HepG2 (cell line): ENCODE measurements at regions not wholly inside any gene's neighbourhood (a gene's known extent, or its start where the extent isn't known, plus 50 kb on each side); places are given as distances from the start of the nearest gene placed in this dataset.

Experiments
- ATAC-seq: fragments of 200-7000 bp; cut with Tn5 transposase; 3 replicates; pipeline ENCODE4 v1.9.1; 2020; ENCODE audit warnings: mild to moderate bottlenecking, moderate library complexity
- BruUV-seq: library from RNA; stranded (reverse); fragments of 400-500 nt; replicated peaks from 2 replicates; lab custom pipeline; 2021; lab: Mats Ljungman, UMichigan
- CTCF ChIA-PET: fragments of 300-600 bp; formaldehyde crosslinking; extraction: SDS; loops from one replicate; lab custom pipeline; 2021; ENCODE audit warnings: low total read pairs, inconsistent platforms, low intra/inter-chr PET ratio; lab: Yijun Ruan, JAX
- POLR2A ChIA-PET: fragments of 350-600 bp; sonication (Branson Sonifier 250); formaldehyde crosslinking; loops from one replicate; lab custom pipeline; 2020; ENCODE audit warnings: antibody characterized with exemption, inconsistent platforms; lab: Yijun Ruan, JAX
- DNase-seq: peaks from one replicate; pipeline ENCODE4 v3.0.0-alpha.2; 2015; ENCODE audit warnings: low spot score
- FAIRE-seq: peaks from 3 replicates; lab custom pipeline; 2011; peaks lifted over from hg19 to GRCh38; lab: Jason Lieb, UNC
- H2AFZ ChIP-seq: one replicate; pipeline ENCODE4 v1.6.1; 2011; ENCODE audit warnings: low read length, inconsistent platforms
- H3K27ac ChIP-seq: fragments of 300-600 bp; 3 replicates; pipeline ENCODE4 v1.8.0; 2011; ENCODE audit warnings: mixed run types, mild to moderate bottlenecking, mixed read lengths, low read length, inconsistent platforms; ENCODE audit not compliant: insufficient read depth; ENCODE audit errors: extremely low read length
- H3K27me3 ChIP-seq, 2 experiments: fragments of 200-600 bp in 1 of 2; 2 replicates in 1 of 2; 3 replicates in 1 of 2; pipeline versions ENCODE4 v1.6.0 to v1.8.0; 2011; ENCODE audit warnings: low read length in 2 of 2, mild to moderate bottlenecking in 2 of 2, moderate library complexity in 2 of 2, inconsistent platforms in 1 of 2; ENCODE audit not compliant: insufficient read depth in 2 of 2, control insufficient read depth in 1 of 2
- H3K36me3 ChIP-seq, 2 experiments: fragments of 200-600 bp in 1 of 2; replicated peaks in 1 of 2; 2 replicates in 1 of 2; 3 replicates in 1 of 2; pipeline versions ENCODE4 v1.5.1 to v1.8.0; 2011; ENCODE audit warnings: low read length in 2 of 2, inconsistent platforms in 1 of 2; ENCODE audit not compliant: insufficient read depth in 2 of 2, control insufficient read depth in 1 of 2
- H3K4me1 ChIP-seq: 2 replicates; pipeline ENCODE4 v1.5.1; 2012; ENCODE audit warnings: low read length, inconsistent platforms; ENCODE audit not compliant: insufficient read depth
- H3K4me2 ChIP-seq: 2 replicates; pipeline ENCODE4 v1.6.0; 2011; ENCODE audit warnings: low read depth, low read length, inconsistent platforms
- H3K4me3 ChIP-seq, 3 experiments: fragments of 200-600 bp in 1 of 3; sonication (generic), shearing (Covaris generic) in 1 of 3; replicated peaks in 1 of 3; 2 replicates each; pipeline ENCODE4 v1.5.1; 2011 to 2016; ENCODE audit warnings: low read length in 3 of 3, inconsistent platforms in 2 of 3, low read depth in 2 of 3, mild to moderate bottlenecking in 2 of 3, control low read depth in 1 of 3, mixed read lengths in 1 of 3; ENCODE audit not compliant: insufficient read depth in 1 of 3
- H3K79me2 ChIP-seq: one replicate; pipeline ENCODE4 v1.6.1; 2011; ENCODE audit warnings: low read length, inconsistent platforms; ENCODE audit not compliant: insufficient read depth
- H3K9ac ChIP-seq: 2 replicates; pipeline ENCODE4 v1.6.0; 2011; ENCODE audit warnings: mild to moderate bottlenecking, low read depth, low read length, inconsistent platforms; ENCODE audit not compliant: insufficient read depth
- H3K9me3 ChIP-seq: 2 replicates; pipeline ENCODE4 v1.5.1; 2012; ENCODE audit warnings: mild to moderate bottlenecking, low read length
- H4K20me1 ChIP-seq: 2 replicates; pipeline ENCODE4 v1.6.0; 2011; ENCODE audit warnings: inconsistent platforms, mild to moderate bottlenecking, low read length, moderate library complexity; ENCODE audit not compliant: insufficient read depth
- CHD4 ChIP-seq: fragments of 200-600 bp; sonication (generic); IDR thresholded peaks from 2 replicates; pipeline ENCODE4 v1.7.0; 2017; ENCODE audit warnings: mild to moderate bottlenecking, low read length, borderline replicate concordance
- HDAC6 ChIP-seq: fragments of 200-600 bp; sonication (generic); IDR thresholded peaks from 2 replicates; pipeline ENCODE4 v1.7.0; 2017; ENCODE audit warnings: mild to moderate bottlenecking, antibody characterized with exemption, low read length, low read depth
- MTA1 ChIP-seq: sonication (generic); formaldehyde crosslinking; IDR thresholded peaks from 2 replicates; pipeline ENCODE4 v1.4.0; 2020; ENCODE audit warnings: missing genetic modification reagents, mild to moderate bottlenecking, borderline replicate concordance
- NFE2L2 ChIP-seq: fragments of 150-350 bp; IDR thresholded peaks from 2 replicates; pipeline ENCODE4 v1.6.1; 2014; ENCODE audit warnings: low read length
- SALL1 ChIP-seq: sonication (generic); formaldehyde crosslinking; IDR thresholded peaks from 2 replicates; pipeline ENCODE4 v1.8.0; 2022; ENCODE audit warnings: mild to moderate bottlenecking, missing genetic modification reagents
- SMARCE1 ChIP-seq: fragments of 450-650 bp; IDR thresholded peaks from 2 replicates; pipeline ENCODE4 v1.6.1; 2017; ENCODE audit warnings: borderline replicate concordance
- ZNF460 ChIP-seq: sonication (generic); formaldehyde crosslinking; IDR thresholded peaks from 2 replicates; pipeline ENCODE4 v1.5.1; 2020; ENCODE audit warnings: missing genetic modification reagents, mild to moderate bottlenecking, borderline replicate concordance
- ZNF484 ChIP-seq: sonication (generic); formaldehyde crosslinking; IDR thresholded peaks from 2 replicates; pipeline ENCODE4 v1.5.1; 2020; ENCODE audit warnings: mild to moderate bottlenecking, low read depth, missing genetic modification reagents, borderline replicate concordance
- ZNF768 ChIP-seq: sonication (generic); formaldehyde crosslinking; IDR thresholded peaks from 2 replicates; pipeline ENCODE4 v1.4.0; 2020; ENCODE audit warnings: missing genetic modification reagents
- ZNF816 ChIP-seq: sonication (generic); formaldehyde crosslinking; IDR thresholded peaks from 2 replicates; pipeline ENCODE4 v1.8.0; 2022; ENCODE audit warnings: missing genetic modification reagents, mild to moderate bottlenecking, borderline replicate concordance
- WGBS: methylation state at CpG from one replicate; pipeline ENCODE4 v1.1.6; 2017; ENCODE audit warnings: low lambda C conversion rate; 5-methylcytosine and 5-hydroxymethylcytosine counted together
- in situ Hi-C: cut with HindIII; loops from 2 replicates; pipeline ENCODE4 v1.10.0; 2017; ENCODE audit warnings: low pct_unique_long_range_greater_than_20kb; ENCODE audit not compliant: extremely low pct_ligation_motif_present
- intact Hi-C: fragments of 100-400 bp; cut with micrococcal nuclease; formaldehyde crosslinking; loops from one replicate; pipeline ENCODE4 v1.10.0; 2022; ENCODE audit not compliant: unreplicated experiment
- TF ChIP-seq, protein P1 (sequence below): sonication (generic); formaldehyde crosslinking; IDR thresholded peaks from 2 replicates; pipeline ENCODE4 v1.5.1; 2020; ENCODE audit warnings: mild to moderate bottlenecking, moderate library complexity, missing genetic modification reagents
- TF ChIP-seq, protein P2 (sequence below): sonication (generic); formaldehyde crosslinking; conservative IDR thresholded peaks from 2 replicates; pipeline ENCODE4 v1.4.0; 2020; ENCODE audit warnings: missing genetic modification reagents

- no peak for FAIRE-seq
- POLR2A ChIA-PET: no interaction called here
Observed at GRCh38 chr17:31686495-31686894, 172.5 kb downstream of the COPRS start.

More at GRCh38 chr17:31686495-31686894, 172.5 kb downstream of the COPRS start:
- H3K9me3 ChIP-seq: no peaks in the 10 kb centered on the region
- no peak for TF ChIP-seq ZNF460 (CRISPR knock-in tag)
- no peak for TF ChIP-seq ZNF484
- TF ChIP-seq ZNF768: no peak
- TF ChIP-seq SMARCE1: no peak
- TF ChIP-seq, protein P1, sequence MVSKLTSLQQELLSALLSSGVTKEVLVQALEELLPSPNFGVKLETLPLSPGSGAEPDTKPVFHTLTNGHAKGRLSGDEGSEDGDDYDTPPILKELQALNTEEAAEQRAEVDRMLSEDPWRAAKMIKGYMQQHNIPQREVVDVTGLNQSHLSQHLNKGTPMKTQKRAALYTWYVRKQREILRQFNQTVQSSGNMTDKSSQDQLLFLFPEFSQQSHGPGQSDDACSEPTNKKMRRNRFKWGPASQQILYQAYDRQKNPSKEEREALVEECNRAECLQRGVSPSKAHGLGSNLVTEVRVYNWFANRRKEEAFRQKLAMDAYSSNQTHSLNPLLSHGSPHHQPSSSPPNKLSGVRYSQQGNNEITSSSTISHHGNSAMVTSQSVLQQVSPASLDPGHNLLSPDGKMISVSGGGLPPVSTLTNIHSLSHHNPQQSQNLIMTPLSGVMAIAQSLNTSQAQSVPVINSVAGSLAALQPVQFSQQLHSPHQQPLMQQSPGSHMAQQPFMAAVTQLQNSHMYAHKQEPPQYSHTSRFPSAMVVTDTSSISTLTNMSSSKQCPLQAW (CRISPR knock-in tag): no peak
- TF ChIP-seq NFE2L2: no peak
- no peak for TF ChIP-seq SALL1 (CRISPR knock-in tag)
- TF ChIP-seq CHD4: no peak
- no peak for TF ChIP-seq ZNF816
- TF ChIP-seq, protein P2, sequence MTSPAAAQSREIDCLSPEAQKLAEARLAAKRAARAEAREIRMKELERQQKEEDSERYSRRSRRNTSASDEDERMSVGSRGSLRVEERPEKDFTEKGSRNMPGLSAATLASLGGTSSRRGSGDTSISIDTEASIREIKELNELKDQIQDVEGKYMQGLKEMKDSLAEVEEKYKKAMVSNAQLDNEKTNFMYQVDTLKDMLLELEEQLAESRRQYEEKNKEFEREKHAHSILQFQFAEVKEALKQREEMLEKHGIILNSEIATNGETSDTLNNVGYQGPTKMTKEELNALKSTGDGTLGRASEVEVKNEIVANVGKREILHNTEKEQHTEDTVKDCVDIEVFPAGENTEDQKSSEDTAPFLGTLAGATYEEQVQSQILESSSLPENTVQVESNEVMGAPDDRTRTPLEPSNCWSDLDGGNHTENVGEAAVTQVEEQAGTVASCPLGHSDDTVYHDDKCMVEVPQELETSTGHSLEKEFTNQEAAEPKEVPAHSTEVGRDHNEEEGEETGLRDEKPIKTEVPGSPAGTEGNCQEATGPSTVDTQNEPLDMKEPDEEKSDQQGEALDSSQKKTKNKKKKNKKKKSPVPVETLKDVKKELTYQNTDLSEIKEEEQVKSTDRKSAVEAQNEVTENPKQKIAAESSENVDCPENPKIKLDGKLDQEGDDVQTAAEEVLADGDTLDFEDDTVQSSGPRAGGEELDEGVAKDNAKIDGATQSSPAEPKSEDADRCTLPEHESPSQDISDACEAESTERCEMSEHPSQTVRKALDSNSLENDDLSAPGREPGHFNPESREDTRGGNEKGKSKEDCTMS: no peak
- TF ChIP-seq MTA1 (CRISPR knock-in tag): no peak
- no peak for TF ChIP-seq HDAC6
- TF ChIP-seq, all 625 proteins: peak for 0
- no peak for DNase-seq
- Histone ChIP-seq H3K4me1 (no peaks in the 10 kb centered on the region), H3K9ac (no peak overlapping the region), H3K27ac (no peak overlapping the region), H3K36me3 (no peaks in the 10 kb centered on the region), H3K4me3 (no peak overlapping the region), H4K20me1 (no peaks in the 10 kb centered on the region), H3K79me2 (no peaks in the 10 kb centered on the region), H3K27me3 (no peaks in the 10 kb centered on the region), H2AFZ (no peak overlapping the region), H3K4me2 (no peak overlapping the region)
- BruUV-seq: no TSS peak
- intact Hi-C loops (no loop called here), in situ Hi-C loops (no loop called here)
- WGBS: 15% methylated on average over 5 of the region's 5 CpGs
- ATAC-seq: no peak
- CTCF ChIA-PET: no interaction called here
